SK-N-SH (cell line): ENCODE measurements at regions not wholly inside any gene's neighbourhood (a gene's known extent, or its start where the extent isn't known, plus 50 kb on each side); places are given as distances from the start of the nearest gene placed in this dataset.

Experiments used
- CTCF ChIA-PET: fragments of 300-600, 350-600 bp; formaldehyde crosslinking; extraction: SDS; loops from one replicate; lab custom pipeline; 2021; lab: Yijun Ruan, JAX
- POLR2A ChIA-PET: fragments of 350-600 bp; sonication (Branson Sonifier 250); formaldehyde crosslinking; extraction: SDS; loops from one replicate; lab custom pipeline; 2020; ENCODE audit warnings: antibody characterized with exemption, inconsistent platforms; lab: Yijun Ruan, JAX
- DNase-seq: peaks from one replicate; pipeline ENCODE4 v3.0.0; 2012
- H2AFZ ChIP-seq: fragments of 200-600 bp; sonication (generic); 2 replicates; pipeline ENCODE4 v1.8.1; 2016; ENCODE audit warnings: antibody characterized with exemption, mild to moderate bottlenecking, low read depth
- H3F3A ChIP-seq: fragments of 200-600 bp; sonication (generic); replicated peaks from 2 replicates; pipeline ENCODE3; 2016; ENCODE audit warnings: antibody characterized with exemption, mild to moderate bottlenecking; ENCODE audit not compliant: insufficient read depth
- H3K27ac ChIP-seq, 2 experiments: fragments of 200-500 bp in 1 of 2; fragments of 200-600 bp in 1 of 2; sonication (Bioruptor generic) in 1 of 2; sonication (generic), shearing (Covaris generic) in 1 of 2; 2 replicates each; pipeline versions ENCODE4 v1.5.1 to v1.6.1; 2014 to 2016; ENCODE audit warnings: low read depth in 2 of 2, inconsistent platforms in 1 of 2, low read length in 1 of 2, mild to moderate bottlenecking in 1 of 2, mixed read lengths in 1 of 2
- H3K27me3 ChIP-seq: fragments of 200-600 bp; sonication (generic), shearing (Covaris generic); 2 replicates; pipeline ENCODE4 v1.6.1; 2016; ENCODE audit warnings: mixed run types; ENCODE audit not compliant: insufficient read depth
- H3K36me3 ChIP-seq, 2 experiments: fragments of 200-500 bp in 1 of 2; fragments of 200-600 bp in 1 of 2; sonication (Bioruptor generic) in 1 of 2; sonication (generic) in 1 of 2; replicated peaks in 1 of 2; 2 replicates each; pipeline versions ENCODE3 to v1.5.1; 2014 to 2016; ENCODE audit warnings: low read length in 1 of 2, mild to moderate bottlenecking in 1 of 2; ENCODE audit not compliant: insufficient read depth in 2 of 2, control insufficient read depth in 1 of 2
- H3K4me1 ChIP-seq, 2 experiments: fragments of 200-500 bp in 1 of 2; fragments of 200-600 bp in 1 of 2; sonication (Bioruptor generic) in 1 of 2; sonication (generic), shearing (Covaris generic) in 1 of 2; 2 replicates each; pipeline versions ENCODE4 v1.5.1 to v1.6.1; 2014 to 2016; ENCODE audit warnings: low read depth in 1 of 2, low read length in 1 of 2, mixed run types in 1 of 2; ENCODE audit not compliant: insufficient read depth in 2 of 2, control insufficient read depth in 1 of 2
- H3K4me2 ChIP-seq: fragments of 200-600 bp; sonication (generic), shearing (Covaris generic); 2 replicates; pipeline ENCODE4 v1.6.1; 2017; ENCODE audit warnings: mixed run types
- H3K4me3 ChIP-seq, 2 experiments: fragments of 200-500 bp in 1 of 2; fragments of 200-600 bp in 1 of 2; sonication (Bioruptor generic) in 1 of 2; sonication (generic), shearing (Covaris generic) in 1 of 2; 2 replicates each; pipeline versions ENCODE4 v1.5.1 to v1.8.1; 2014 to 2016; ENCODE audit warnings: low read depth in 2 of 2, inconsistent platforms in 1 of 2, low read length in 1 of 2, mild to moderate bottlenecking in 1 of 2, mixed read lengths in 1 of 2, moderate library complexity in 1 of 2
- H3K79me2 ChIP-seq: fragments of 200-600 bp; sonication (generic); 2 replicates; pipeline ENCODE4 v1.8.1; 2017; ENCODE audit warnings: mild to moderate bottlenecking; ENCODE audit not compliant: insufficient read depth
- H3K9ac ChIP-seq: fragments of 200-600 bp; sonication (generic); 2 replicates; pipeline ENCODE4 v1.6.1; 2017; ENCODE audit warnings: mixed run types
- H3K9me2 ChIP-seq: fragments of 200-600 bp; sonication (generic); 2 replicates; pipeline ENCODE4 v1.6.1; 2017; ENCODE audit warnings: mixed run types
- H3K9me3 ChIP-seq: fragments of 200-600 bp; sonication (generic); 2 replicates; pipeline ENCODE4 v1.6.1; 2017; ENCODE audit warnings: mixed run types, mild to moderate bottlenecking, moderate library complexity
- H4K20me1 ChIP-seq: fragments of 200-600 bp; sonication (generic); 2 replicates; pipeline ENCODE4 v1.6.1; 2017; ENCODE audit warnings: mild to moderate bottlenecking, mixed run types; ENCODE audit not compliant: insufficient read depth
- CTCF ChIP-seq: fragments of 200-600 bp; sonication (generic); IDR thresholded peaks from 2 replicates; pipeline ENCODE4 v1.6.1; 2017; ENCODE audit warnings: antibody characterized with exemption, mild to moderate bottlenecking, moderate library complexity
- ELF1 ChIP-seq: IDR thresholded peaks from 2 replicates; pipeline ENCODE4 v1.4.0; 2012
- EP300 ChIP-seq, 2 experiments: IDR thresholded peaks; 2 replicates each; pipeline versions ENCODE4 v1.4.0 to v1.6.1; 2012; ENCODE audit warnings: borderline replicate concordance in 1 of 2, low read depth in 1 of 2, low read length in 1 of 2
- FOSL2 ChIP-seq: IDR thresholded peaks from 2 replicates; pipeline ENCODE4 v1.4.0; 2012; ENCODE audit warnings: low read depth, mild to moderate bottlenecking, moderate library complexity, borderline replicate concordance
- FOXJ3 ChIP-seq: sonication (generic); formaldehyde crosslinking; IDR thresholded peaks from 2 replicates; pipeline ENCODE4 v1.5.1; 2020; ENCODE audit warnings: mild to moderate bottlenecking, missing genetic modification reagents
- FOXM1 ChIP-seq: IDR thresholded peaks from 2 replicates; pipeline ENCODE4 v1.4.0; 2012; ENCODE audit warnings: low read depth, mild to moderate bottlenecking
- GABPA ChIP-seq: IDR thresholded peaks from 2 replicates; pipeline ENCODE4 v1.4.0; 2012; ENCODE audit warnings: low read depth, mild to moderate bottlenecking
- JUND ChIP-seq: IDR thresholded peaks from 2 replicates; pipeline ENCODE4 v1.4.0; 2012
- MAX ChIP-seq: IDR thresholded peaks from 2 replicates; pipeline ENCODE4 v1.4.0; 2012; ENCODE audit warnings: low read depth
- NFIC ChIP-seq: IDR thresholded peaks from 2 replicates; pipeline ENCODE4 v1.4.0; 2012; ENCODE audit warnings: borderline replicate concordance
- NRF1 ChIP-seq: IDR thresholded peaks from 2 replicates; pipeline ENCODE4 v1.6.1; 2012; ENCODE audit warnings: low read depth, mild to moderate bottlenecking, low read length
- PBX3 ChIP-seq: IDR thresholded peaks from 2 replicates; pipeline ENCODE4; 2012
- RAD21 ChIP-seq: IDR thresholded peaks from 2 replicates; pipeline ENCODE4 v1.6.1; 2012; ENCODE audit warnings: mild to moderate bottlenecking, low read length
- RCOR1 ChIP-seq: fragments of 150-350 bp; IDR thresholded peaks from 2 replicates; pipeline ENCODE4 v1.6.1; 2017; ENCODE audit warnings: antibody characterized with exemption, low read length
- RFX5 ChIP-seq: IDR thresholded peaks from 2 replicates; pipeline ENCODE4 v1.6.1; 2012; ENCODE audit warnings: mild to moderate bottlenecking, improper control_type of control experiment, low read length
- SMC3 ChIP-seq: IDR thresholded peaks from 2 replicates; pipeline ENCODE4 v1.6.1; 2012; ENCODE audit warnings: low read depth, low read length, improper control_type of control experiment
- TCF12 ChIP-seq: IDR thresholded peaks from 2 replicates; pipeline ENCODE4 v1.4.0; 2012
- TEAD4 ChIP-seq: IDR thresholded peaks from 2 replicates; pipeline ENCODE4 v1.4.0; 2012; ENCODE audit warnings: mild to moderate bottlenecking, borderline replicate concordance; ENCODE audit not compliant: insufficient read depth
- USF2 ChIP-seq: fragments of 150-350 bp; IDR thresholded peaks from 2 replicates; pipeline ENCODE4 v1.6.1; 2017; ENCODE audit warnings: antibody characterized with exemption, low read length, low read depth, borderline replicate concordance
- YY1 ChIP-seq: IDR thresholded peaks from 2 replicates; pipeline ENCODE4 v1.4.0; 2012; ENCODE audit warnings: low read depth, mild to moderate bottlenecking
- ZBTB33 ChIP-seq: IDR thresholded peaks from 2 replicates; pipeline ENCODE4 v1.4.0; 2012; ENCODE audit warnings: low read depth, borderline replicate concordance
- WGBS: methylation state at CpG from one replicate; pipeline ENCODE4 v1.1.6; 2017; ENCODE audit warnings: low lambda C conversion rate; 5-methylcytosine and 5-hydroxymethylcytosine counted together

GRCh38 chr3:13189639-13190377 lies 116.6 kb upstream of the IQSEC1 start (continued):
- no peak for TF ChIP-seq CTCF
- TF ChIP-seq ELF1: no peak
- TF ChIP-seq YY1: no peak
- no peak for TF ChIP-seq ZBTB33
- no peak for TF ChIP-seq TCF12

GRCh38 chr3:13188975-13189374 lies 115.7 kb upstream of the IQSEC1 start:
- TF ChIP-seq FOSL2: no peak
- no peak for TF ChIP-seq FOXJ3
- TF ChIP-seq NFIC: no peak
- no peak for TF ChIP-seq RCOR1
- TF ChIP-seq GABPA: no peak
- no peak for TF ChIP-seq EP300 (IDR thresholded peaks at IDR 0.05; ENCODE audit: borderline replicate concordance in 1 of 2, low read depth in 1 of 2, low read length in 1 of 2)
- no peak for TF ChIP-seq PBX3
- no peak for TF ChIP-seq CTCF
- TF ChIP-seq ZBTB33: no peak
- TF ChIP-seq RAD21: no peak
- no peak for TF ChIP-seq TCF12
- TF ChIP-seq NRF1: no peak
- no peak for TF ChIP-seq RFX5
- no peak for TF ChIP-seq YY1
- no peak for TF ChIP-seq MAX
- TF ChIP-seq JUND: no peak
- no peak for TF ChIP-seq USF2
- TF ChIP-seq TEAD4: no peak
- TF ChIP-seq SMC3: no peak
- TF ChIP-seq FOXM1: no peak
- TF ChIP-seq, all 33 proteins: peak for 0
- Histone ChIP-seq H3K4me2 (no peak overlapping the region), H3K36me3 (no peaks in the 10 kb centered on the region), H3K9me2 (no peaks in the 10 kb centered on the region), H3K9me3 (no peaks in the 10 kb centered on the region), H3K79me2 (no peaks in the 10 kb centered on the region), H2AFZ (no peak overlapping the region), H3K4me3 (no peak overlapping the region), H3K4me1 (peaks cover 0 to 14% of the 10 kb centered on the region in 2 experiments; a peak in 1 of 4 replicates), H3K9ac (no peak overlapping the region), H3F3A (no peaks in the 10 kb centered on the region), H4K20me1 (no peaks in the 10 kb centered on the region), H3K27me3 (no peaks in the 10 kb centered on the region), H3K27ac (no peak overlapping the region)
- ChIA-PET CTCF (interaction anchor here (0.9 to 2.0 kb wide), 2 partner anchors 28 to 97 kb away, joined by 3 to 11 read pairs; no protein-coding TSS in a partner anchor), POLR2A (no interaction called here)
- WGBS: 20% methylated on average over 1 of the region's 1 CpG
- no peak for DNase-seq
